ENCODE measurements at regions not wholly inside any gene's neighbourhood (a gene's known extent, or its start where the extent isn't known, plus 50 kb on each side); places are given as distances from the start of the nearest gene placed in this dataset.

DNA sequence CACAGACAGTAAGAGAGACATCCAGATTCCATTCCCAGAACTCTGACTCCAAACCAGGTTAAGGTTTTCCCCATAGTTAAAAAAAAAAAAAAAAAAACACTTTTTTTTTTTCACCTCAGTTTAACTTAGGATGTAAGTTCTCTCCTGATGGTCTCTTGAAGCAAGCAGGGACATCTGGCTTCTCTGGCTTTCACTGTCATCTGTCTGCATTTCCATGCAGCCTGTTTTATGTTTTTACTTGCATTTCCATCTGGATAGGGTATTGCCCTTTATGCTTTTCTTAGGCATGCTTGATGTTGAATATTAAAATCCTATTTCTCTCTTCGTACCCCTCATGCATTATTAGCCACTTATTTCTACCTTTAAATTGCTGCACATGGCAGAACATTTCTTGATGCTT, 135.3 kb upstream of the WWC1 start:
- DNase-seq, result no peak

DNA sequence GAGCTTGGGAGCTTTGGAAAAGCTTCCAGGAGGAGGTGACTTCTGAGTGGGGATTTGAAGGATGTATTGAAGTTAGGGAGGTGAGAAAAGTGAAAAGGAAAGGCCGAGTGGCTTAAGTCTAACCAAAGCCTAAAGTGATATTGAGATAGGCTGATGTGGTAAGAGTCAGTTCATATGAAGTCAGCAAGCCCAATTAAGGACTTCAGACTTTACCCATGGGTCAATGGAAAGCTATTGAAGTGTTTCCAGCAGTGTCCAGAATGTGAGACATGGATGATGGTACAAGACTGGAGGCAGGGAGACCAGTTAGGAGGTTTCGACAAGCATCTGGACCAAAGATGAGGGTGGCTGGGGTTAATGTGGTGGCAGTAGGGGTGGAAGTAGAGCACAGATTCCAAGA, 134.3 kb upstream of the WWC1 start:
- DNase-seq, result no peak

DNA sequence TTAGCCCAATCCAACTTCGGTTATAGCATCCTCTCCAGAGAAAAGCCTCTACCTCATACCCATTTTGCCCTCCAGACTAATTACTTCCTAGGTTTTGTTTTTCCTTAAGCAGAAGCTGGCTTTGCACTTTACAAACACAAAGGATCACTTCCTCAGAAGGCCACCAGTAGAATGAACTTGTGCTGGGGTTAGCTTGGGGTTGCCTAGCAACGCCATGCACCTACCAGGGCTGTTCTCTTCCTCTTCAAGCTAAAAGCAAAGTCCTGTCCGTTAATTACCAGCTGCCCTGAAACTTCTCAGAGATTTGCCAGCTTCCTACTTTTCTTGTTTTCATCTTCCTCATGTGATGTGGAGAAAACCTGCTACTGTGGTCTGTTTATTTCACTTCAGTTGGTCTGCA, 132.0 kb upstream of the WWC1 start:
- no peak for DNase-seq

DNA sequence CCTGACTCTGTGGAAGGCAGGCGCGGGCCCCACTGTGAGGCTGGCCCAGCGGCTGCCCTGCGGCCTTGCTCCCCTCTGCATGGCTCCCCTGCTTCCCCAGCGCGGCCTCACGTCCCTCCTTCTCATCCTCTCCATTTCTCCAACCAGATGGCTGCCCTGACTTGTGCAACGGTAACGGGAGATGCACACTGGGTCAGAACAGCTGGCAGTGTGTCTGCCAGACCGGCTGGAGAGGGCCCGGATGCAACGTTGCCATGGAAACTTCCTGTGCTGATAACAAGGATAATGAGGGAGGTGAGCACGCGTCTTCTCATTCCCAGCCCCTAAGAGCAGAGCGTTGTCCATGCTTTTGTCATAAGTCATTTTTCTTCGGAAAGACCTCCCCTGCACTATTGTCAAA, 129.0 kb upstream of the WWC1 start:
- peak; percentile 54 for DNase-seq

DNA sequence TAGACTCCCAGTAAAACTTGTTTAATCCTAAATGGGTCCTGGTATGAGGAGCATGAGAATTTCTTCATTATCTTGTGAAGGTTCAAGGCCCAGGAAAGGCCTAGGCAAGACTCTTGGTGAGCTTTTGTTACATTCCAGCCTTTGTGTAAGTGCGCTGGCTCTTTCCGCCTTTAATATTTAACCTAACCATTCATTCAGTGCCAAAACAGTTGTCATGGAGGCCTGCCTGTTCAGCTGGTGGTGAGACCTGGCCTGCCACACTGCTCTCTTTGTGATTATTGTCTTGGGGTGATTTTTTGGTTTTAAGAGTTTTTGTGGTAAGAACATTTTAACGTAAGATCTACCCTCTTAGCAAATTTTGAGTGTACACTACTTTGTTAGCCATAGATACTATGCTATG, 127.5 kb upstream of the WWC1 start:
- no peak for DNase-seq

DNA sequence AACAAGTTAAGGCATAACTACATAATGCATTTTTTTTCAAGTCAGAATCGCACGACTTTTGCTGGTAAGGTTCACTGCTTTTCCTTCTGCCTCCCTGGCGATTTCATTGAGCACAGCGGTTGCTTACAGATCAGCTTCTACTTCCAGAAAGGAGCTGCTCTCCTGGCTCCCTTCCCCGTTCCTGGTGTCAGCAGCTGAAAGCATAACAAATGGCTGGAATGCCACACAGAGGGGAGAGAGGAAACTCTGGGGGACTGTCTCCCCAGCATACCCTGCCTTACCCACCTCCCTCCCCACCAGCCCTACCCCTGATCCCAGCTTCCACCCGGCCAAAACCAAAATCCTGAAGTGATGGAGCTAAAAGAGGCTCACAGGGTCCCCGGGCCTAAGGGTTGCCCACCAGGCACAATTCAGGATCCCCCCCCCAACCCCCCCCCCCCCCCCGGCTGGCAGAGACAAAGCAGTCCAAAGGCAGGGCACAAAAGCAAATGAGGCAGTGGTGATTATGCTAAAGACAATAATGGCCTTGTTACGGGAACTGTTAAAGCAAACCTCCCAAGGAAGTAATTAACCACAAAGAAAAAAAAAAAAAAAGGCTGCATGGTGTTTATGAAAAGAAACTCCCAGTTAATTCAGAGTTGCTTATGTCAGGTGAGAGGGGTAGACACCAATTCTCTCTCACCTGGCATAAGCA, 126.1 kb upstream of the WWC1 start:
- DNase-seq, result no peak

DNA sequence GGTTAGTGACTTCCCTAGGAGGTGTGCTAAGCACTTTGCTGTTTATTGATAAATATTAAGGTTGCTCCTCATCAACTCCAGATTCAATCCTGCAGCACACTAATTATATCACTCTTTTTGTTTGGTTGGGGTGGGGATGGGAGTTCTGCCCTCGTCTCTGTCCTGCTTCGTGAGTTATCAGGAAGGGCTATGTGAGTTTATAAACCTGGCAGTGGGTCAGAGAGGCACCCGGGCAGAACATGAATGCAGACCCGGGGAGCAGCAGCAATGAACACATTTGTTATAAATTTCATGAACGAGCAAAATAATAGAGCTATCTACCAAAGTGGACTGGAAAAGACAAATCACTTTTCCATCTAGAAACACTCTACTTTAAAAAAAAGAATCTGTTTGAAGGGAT, 125.5 kb upstream of the WWC1 start:
- DNase-seq, result no peak

DNA sequence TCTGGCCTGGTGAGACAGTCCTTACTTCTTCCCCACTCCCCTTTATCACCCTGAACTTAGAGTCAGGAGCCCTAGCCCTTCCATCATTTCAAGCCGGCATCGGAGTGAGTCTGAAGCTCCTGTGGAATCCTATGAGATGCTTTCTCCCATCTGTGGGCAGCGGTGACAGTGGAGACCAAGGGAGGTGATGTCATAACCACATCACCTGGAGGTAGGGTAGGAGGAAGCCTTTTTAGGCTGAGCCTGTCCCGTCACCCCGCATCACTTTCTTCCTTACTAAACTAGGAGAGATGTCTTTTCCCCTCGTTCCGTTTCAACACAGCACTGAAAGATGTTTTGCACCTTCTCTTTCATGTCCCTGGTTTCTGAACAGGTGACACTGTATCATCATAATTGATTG, 124.1 kb upstream of the WWC1 start:
- no peak for DNase-seq

DNA sequence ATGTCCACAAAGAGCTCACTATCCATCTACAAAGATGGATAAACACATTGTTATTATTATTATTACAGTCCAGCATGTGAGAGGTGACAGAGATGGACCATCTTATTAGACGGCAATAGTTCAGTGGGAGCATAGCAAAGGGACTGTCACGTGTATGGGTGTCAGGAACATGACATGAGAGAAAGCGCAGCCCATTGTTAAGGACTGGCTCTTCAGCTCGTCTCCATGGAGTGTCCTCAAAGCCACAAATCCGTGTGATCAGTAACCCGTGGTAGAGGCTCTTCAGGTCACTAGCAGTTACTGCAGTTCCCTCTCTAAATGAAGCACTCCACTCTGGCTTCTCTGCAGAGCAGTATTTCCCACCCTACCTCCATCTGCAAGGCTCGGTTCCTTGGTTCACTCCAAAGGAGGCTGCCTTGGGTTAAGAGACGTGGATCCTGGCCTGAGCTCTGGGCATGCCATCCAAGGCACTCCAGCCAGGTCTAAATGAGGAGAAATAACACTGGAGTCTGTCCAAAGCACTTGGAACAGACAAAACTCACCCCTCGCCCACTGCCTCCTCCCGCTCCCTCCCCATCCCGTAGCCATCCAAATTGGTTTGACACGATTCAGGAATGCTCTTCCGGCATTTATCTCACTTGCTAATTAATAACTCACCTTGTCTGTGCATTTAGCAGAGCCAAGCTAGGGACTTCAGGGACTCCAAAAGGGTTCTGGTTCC, 122.3 kb upstream of the WWC1 start:
- no peak for DNase-seq

DNA sequence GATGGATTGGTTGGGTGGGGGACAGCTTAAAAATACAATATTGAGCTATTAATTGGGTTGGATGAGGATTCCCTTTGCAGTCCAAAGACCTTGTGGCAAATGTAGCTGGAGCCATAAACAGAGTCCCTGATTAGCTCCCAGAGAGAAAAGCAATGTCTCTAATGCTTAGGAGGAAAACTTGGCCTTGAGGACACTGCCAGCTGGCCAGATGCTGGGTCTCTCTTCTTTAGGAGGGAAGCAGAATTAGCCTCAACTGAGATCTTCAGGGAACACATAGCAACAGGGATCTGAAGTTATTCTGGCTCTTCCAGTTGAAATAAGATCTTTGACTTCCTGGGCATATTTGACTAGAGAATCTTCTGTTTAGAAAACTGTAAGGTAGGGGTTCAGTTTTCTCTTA, 121.7 kb upstream of the WWC1 start:
- DNase-seq, result no peak

DNA sequence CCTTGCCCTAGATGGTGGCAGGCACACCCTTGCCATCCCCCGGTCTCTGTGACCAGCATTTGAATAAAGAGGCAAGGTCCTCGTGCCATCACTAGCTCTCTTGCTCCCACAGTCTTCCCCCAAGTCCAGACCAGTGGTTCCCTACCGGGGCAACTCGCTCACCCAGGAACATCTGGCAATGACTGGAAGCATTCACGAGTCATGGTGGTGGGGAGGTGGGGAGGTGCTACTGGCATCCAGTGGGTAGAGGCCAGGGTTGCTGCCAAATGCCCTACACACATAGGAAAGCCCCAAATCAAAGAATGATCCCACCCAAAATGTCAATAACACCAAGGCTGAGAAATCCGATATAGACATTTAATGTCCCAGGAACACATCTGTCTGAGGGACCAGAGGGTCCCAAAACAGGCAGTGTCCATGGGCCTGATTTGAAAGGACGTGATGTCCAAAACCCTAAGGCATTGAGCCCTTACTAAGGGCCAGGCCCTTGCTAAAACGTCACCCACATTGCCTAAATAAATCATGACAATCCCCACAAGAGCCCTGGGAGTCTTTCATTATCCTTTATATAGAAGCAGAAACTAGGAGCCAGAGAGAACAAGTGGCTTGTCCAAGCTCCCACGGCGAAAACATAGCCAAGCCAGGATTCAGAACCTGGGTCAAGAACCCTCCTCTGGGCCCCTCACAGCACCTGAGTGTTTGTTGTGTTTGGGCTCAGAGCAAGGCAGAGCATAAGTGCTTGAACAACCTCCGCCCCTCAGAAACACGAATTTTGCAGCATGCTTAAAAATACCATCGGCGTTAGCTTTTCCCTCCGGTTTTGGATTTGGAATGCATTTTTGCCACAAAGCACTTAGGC, 119.3 kb upstream of the WWC1 start:
- no peak for DNase-seq

DNA sequence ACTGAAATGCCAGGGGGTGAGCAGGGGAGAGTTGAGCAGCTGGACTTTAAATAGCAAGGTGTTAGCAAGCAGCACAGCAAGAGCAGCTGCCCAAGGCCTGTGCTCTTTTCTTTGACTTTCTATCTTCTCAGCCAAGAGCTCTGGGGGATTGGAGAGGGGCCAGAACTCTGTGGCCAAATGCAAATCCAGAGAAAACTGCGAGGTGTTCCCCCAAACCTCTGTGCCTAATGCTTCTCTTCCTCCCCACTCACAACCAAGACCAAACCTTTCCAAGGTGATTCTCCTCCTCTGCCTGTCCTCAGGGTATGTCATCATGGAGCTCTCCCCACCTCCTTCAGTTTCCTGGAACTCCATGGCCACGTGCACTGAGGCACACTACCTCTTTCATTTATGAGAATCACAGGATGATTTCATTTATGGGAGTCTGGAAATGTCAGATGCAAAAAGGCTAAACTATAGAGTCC, 118.7 kb upstream of the WWC1 start:
- DNase-seq, result peak; percentile 64

DNA sequence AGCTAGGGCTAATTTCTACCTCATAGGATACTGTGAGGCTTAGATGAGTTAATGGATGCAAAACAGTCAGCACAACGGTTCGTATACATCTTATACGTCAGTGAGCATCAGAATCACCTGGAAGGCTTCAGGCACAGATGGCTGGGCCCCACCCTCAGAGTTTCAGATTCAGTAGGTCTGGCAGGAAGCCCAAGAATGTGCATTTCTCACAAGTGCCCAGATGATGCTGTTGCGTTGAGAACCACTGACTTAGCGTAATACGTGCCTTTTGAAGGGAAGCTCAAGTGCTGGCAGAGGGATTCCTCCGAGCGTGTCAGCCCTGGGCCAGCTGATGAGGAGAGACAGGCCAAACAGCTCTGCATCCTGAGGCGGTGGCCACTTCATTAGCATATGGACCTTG, 117.1 kb upstream of the WWC1 start:
- no peak for DNase-seq

DNA sequence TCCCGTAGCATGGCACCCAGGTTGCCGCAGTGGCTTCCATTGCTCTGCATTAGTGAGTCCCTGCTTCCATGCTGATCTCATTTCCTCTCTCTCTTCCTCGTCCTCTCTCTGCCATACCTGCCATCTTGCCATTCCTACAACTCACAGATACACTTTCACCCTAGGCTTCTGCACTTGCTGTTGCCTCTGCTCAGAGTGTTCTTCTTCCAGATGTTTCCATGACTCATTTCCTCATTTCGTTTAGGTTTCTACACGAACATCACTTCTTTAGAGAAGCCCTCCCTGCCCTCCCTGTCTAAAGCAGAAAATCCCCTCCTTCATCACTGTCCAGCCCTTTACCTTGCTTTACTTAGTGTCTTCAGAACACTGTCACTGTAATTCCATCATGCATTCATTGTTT, 115.2 kb upstream of the WWC1 start:
- DNase-seq, result no peak

DNA sequence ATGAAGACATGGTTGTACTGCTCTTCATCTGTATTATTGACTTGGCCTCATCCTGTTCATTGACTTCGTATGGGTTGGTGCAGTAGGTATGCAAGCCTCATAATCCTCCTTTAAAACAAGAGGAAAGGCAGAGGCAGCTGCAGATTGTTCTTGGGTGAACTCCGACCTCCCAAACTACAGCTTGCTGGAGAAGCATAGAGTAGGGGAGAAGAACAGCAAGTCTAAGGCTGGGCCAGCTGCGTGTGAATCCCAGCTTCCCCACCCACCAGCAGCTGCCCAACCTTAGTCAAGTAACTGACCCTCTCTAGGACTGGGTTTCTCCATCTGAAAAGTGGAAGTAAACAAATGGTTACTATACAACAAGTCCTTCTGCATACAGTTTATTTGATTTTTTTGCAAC, 114.5 kb upstream of the WWC1 start:
- no peak for DNase-seq

DNA sequence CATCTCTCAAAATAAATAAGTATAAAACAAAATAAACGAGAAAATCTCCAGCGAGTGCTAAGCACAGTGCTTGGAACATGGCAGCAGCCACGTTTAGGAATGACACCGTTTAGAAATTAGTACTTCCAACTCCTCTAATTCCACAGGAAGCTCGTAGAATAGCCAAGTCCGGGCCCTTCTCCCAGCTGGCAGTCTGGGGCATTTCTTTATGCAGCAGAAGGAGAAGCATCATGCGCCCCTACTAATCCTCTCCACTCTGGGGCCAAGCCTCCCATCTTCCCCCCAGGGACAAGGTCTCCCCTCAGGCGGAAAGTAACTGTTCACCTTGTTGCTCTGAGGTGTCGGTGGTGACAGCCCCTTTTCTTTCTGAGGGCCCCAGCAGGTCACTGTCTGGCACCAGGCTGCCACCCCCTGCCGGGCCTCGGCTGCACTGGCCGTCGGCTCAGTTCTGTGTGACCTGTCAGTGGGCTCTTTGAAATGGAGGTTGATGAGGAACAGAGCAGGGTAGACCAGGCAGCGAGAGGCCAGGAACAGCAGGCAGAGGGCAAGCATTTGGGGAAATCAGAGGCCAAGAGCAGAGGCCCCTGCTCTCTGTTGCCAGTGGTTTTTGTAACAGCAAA, 113.5 kb upstream of the WWC1 start:
- no peak for DNase-seq

DNA sequence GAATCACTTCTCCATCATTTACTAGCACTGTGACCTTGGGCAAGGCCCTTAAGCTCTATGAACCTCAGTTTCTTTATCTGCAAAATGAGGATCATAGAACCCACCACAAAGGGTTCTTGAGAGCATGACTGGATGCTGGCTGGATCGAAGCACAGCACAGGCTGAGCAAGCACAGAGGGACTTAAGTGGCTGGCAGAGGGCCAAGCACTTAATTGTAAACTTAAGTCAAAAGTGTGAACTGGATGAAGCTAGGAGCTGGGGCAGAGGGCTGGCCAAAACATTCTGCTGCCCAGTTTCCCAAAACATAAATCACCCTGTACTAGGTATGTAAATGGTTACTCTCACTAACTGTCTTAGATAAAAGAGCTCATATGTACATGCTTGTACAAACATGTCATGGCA, 112.3 kb upstream of the WWC1 start:
- DNase-seq, result no peak

DNA sequence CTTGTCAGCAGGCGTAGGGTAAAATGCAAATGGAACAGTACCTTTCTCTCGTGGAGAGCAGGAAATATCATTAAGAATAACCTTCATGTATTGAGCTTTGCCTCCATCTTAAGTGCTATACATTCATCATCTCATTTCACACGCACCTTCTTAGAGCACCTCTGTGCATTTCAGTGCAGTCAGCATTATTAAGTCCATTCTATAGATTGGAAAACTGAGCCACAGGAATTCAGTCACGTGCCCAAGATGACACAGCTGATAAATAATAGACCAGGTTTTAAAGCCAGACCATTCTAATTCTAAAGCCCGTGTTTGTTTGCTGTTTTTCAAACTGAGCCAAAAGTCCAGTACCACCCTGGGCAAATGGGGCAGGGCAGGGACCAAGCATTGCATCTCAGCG, 109.2 kb upstream of the WWC1 start:
- no peak for DNase-seq

DNA sequence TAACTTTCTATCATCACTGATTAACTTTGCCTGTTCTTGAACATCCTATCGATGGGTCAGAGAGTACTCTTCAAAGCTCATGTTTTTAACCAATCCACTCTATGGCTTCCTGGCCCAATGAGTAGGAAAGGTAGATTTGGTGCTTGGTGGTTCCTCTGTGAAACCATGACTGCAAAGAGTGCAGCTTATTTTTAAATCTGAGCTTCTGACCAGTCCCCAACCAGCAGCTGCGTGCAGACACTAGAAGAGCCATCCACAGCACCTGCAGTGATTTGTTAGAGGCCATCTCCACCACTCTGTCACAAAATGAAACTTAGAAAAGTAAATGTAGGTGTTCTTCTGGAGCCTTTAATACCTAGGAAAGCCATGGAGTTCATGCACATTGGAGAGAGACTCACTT, 107.3 kb upstream of the WWC1 start:
- DNase-seq, result no peak

DNA sequence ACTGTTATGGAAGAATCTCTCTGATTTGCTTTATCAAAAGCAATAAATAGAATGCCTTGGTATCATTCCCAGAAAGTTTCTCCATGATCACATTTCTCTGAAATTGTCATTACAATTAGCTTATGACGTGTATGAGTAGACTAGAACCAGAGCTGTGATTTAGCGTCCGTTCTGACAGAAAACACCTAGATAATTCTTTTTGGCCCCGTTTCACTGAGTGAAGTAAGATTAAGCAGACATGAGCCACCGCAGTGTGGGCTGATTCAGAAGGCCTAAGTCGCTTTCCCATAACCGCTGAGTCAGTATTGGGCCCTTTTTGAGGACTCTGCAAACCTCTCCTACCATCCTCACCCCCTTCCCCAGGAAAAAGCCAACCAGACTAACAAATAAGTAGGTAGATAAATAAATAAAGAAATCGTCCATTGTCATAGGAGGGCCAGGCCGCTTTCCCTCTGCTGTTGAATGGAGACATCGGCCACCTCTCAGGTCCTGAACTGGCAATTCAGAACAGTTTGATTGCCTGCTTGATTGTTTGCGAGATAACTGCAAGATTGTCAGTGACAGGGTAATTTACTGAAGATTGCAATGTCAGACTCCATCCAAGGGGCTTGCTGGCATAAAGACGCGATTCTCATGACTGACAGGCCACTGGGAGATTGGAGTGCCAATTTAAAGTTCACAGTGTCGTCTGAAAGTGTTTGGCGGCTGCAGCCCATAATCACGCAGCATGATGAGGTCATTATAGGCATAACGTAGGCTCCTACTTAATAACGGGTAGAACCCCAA, 105.0 kb upstream of the WWC1 start:
- DNase-seq, result no peak

DNA sequence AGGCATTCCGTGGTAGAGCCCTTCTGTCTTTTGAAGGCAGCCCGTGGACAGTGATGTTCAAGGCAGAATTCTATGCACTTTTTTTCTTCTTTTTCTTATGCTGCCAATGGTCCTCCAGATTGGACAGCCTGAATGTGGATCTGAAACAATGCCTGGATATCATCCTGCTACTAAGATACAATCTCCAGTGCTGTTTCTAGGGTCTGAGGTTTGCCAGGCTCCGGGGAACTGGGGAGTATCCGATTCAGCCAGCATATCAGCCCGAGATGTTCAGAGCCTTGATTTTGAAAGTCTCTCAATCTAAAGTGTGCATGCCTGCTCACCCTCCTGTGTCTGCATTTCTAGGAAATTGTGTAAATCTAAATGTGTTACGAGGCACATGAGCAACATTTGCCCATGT, 103.8 kb upstream of the WWC1 start:
- no peak for DNase-seq

DNA sequence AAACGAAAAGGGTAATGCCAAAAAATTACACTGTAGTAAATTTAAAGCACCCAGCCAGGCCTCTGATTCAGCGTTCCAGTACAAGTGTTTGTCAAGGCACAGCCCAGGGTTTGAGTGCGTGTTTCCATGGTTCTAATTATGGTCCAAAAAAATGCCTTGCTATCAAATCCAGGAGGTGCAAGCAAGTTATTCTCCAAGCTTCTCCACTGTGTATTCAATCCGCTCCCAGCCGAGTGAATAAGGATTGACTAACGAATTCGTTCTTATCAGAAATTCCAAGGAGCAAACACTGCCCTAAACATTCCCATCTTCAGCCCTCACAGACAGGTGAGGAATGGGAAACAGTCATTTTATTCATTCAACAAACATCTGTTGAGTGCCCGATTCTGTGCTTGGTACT, 103.3 kb upstream of the WWC1 start:
- no peak for DNase-seq

DNA sequence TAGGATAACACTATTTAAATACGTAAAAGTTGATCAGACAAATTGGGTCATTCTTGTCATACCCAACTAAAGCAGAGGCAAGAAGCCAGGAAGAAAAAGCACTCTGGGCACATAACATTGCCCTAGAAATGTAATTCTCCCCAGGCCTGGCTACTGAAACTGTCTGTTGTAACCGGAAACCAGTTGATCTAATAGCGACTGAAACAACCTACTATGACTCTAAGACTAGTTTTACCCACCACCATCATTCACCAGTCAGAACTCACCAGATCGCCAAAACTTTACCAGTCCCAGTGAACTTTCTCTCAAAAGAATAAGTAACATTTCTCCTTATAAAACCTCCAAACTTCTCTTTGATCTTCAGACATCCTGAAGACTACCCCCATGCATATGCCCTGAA, 99.3 kb upstream of the WWC1 start:
- no peak for DNase-seq

Measured in left hindlimb (tissue), 1 donor.